ENCODE measurements at regions not wholly inside any gene's neighbourhood (a gene's known extent, or its start where the extent isn't known, plus 50 kb on each side); places are given as distances from the start of the nearest gene placed in this dataset.

- TF ChIP-seq YY1 (tag by site-specific recombination; IDR thresholded peaks at IDR 0.05): no peak
- no peak for TF ChIP-seq CTCF (tag by site-specific recombination; IDR thresholded peaks at IDR 0.05)
- TF ChIP-seq ZFP69B (tag by site-specific recombination; IDR thresholded peaks at IDR 0.05): no peak
- no peak for TF ChIP-seq ZBTB17 (tag by site-specific recombination; IDR thresholded peaks at IDR 0.05)
Observed at GRCh38 chr2:192354512-192355244, 159.9 kb upstream of the TMEFF2 start.
